ENCODE measurements at regions not wholly inside any gene's neighbourhood (a gene's known extent, or its start where the extent isn't known, plus 50 kb on each side); places are given as distances from the start of the nearest gene placed in this dataset.
"Not testable (repeated sequence)": the region's sequence is repeated elsewhere in the genome, so short reads cannot be mapped to it uniquely, and the experiment has no call there.

DNA sequence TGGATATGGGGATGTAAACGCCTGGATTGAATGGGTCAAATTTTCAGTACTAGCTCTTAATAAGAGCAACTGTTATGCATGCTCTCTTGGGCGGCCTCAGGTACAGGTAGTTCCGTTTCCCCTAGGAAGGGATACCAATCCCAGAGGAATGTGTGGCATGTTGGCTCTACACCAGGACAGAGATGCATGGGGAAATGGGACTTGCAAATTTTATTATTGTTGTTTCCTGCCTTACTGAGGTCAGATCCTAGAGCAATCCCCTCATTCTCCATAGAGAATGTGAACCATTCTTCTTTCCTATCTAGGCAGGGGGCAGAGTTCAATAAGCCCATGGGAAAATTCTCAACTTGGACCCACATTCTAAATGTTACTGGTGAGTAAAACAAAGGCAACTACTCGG is 361.8 kb upstream of the FGF16 start:
- ChIA-PET POLR2A (no interaction called here), CTCF (no interaction called here)
- no peak for DNase-seq (ENCODE audit: extremely low spot score)
- TF ChIP-seq, protein P1, sequence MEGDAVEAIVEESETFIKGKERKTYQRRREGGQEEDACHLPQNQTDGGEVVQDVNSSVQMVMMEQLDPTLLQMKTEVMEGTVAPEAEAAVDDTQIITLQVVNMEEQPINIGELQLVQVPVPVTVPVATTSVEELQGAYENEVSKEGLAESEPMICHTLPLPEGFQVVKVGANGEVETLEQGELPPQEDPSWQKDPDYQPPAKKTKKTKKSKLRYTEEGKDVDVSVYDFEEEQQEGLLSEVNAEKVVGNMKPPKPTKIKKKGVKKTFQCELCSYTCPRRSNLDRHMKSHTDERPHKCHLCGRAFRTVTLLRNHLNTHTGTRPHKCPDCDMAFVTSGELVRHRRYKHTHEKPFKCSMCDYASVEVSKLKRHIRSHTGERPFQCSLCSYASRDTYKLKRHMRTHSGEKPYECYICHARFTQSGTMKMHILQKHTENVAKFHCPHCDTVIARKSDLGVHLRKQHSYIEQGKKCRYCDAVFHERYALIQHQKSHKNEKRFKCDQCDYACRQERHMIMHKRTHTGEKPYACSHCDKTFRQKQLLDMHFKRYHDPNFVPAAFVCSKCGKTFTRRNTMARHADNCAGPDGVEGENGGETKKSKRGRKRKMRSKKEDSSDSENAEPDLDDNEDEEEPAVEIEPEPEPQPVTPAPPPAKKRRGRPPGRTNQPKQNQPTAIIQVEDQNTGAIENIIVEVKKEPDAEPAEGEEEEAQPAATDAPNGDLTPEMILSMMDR (IDR thresholded peaks at IDR 0.05; ENCODE audit: control extremely low read depth, extremely low read depth, low read depth, missing control alignments), result no peak

DNA sequence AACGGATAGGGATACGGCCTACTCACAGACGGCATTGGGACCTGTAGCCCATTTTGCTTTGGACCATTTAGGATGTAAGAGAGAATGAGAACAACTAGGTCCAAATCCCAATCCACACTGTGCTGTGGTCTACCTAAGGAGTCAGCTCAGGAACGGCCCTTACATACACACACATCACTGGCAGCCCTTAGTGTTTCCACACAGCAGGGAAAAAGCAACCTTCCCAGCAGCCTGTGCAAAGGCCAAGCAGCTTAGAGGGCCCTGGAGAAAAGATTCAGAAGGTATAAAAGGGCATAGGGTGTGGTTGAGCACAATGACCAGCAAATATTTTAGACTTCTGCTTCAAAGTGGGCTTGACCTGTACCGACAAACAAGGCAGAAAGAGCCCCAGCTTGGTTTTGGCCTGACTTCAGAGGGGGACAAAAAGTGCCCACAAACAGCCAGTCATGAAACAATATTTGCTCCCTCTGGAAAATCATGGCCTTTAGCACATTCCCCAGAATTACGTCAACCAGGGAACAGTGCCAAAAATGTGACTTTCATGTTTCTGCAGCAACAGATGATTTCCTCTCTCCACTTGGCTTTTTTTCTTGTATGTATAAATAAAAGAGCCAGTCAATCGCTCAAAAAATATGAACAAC is 359.5 kb upstream of the FGF16 start:
- DNase-seq (ENCODE audit: extremely low spot score), result no peak
- ChIA-PET POLR2A (no interaction called here), CTCF (no interaction called here)
- TF ChIP-seq, protein P1 (IDR thresholded peaks at IDR 0.05; ENCODE audit: control extremely low read depth, extremely low read depth, low read depth, missing control alignments), result no peak

DNA sequence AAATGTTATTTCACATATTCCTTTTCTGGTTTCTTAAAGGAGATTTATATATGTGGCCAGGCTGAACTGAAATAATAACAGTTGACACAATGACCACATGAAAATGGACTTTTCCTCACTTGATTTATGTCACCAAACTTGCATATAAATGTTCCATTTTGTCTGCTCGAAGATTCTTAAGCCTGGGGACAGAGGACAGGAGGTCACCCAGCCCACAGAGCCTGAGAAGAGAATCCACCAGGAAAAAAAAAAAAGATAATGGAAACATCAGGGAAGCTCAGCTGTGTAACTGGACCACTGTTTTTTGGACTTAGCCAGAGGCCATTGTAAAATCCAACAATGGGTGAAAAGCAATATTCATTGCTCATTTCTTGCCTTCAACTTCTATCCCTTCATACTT is 359.0 kb upstream of the FGF16 start:
- TF ChIP-seq, protein P1 (IDR thresholded peaks at IDR 0.05; ENCODE audit: control extremely low read depth, extremely low read depth, low read depth, missing control alignments), result no peak
- DNase-seq (ENCODE audit: extremely low spot score), result no peak
- CTCF ChIA-PET, result no interaction called here
- POLR2A ChIA-PET, result no interaction called here

DNA sequence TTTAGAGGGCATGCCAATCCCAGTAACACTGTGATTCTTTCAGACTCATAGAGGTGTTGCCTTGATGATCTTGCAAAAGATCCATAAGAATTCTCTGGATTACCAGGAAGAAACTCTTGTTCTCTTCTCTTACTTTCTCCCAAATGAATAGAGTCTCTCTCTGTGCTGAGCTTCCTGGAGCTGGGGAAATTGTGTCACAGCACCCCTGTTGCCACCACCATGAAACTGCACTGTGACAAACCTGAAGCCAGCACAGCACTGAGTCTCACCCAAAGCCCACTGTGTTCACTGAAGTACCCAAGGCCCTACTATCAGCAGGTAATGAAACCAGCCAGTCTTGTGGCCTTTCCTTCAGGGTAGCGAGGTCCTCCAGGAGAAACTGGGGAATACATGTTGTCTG is 332.7 kb upstream of the FGF16 start:
- TF ChIP-seq, protein P1 (IDR thresholded peaks at IDR 0.05; ENCODE audit: control extremely low read depth, extremely low read depth, low read depth, missing control alignments), result no peak
- CTCF ChIA-PET, result no interaction called here
- POLR2A ChIA-PET, result no interaction called here
- DNase-seq (ENCODE audit: extremely low spot score), result no peak

DNA sequence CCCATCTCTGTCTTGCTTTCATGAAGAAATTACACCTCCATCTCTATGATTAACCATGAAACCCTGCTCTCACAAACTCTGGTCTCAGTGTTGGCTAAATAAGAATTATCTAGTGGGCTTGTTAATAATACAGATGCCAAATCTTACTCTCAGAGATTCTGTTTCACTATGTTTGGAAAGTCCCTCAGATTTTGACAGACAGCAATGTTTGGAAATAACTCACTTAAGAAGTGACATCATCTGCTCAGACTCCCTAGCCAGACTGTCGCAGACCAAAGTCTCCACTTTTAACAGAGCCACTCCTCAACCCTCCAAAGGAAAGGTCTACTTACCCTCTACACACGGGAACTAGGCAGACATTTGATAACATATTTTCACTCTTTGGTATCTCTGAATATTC is 328.5 kb upstream of the FGF16 start:
- CTCF ChIA-PET, result no interaction called here
- TF ChIP-seq, protein P1 (IDR thresholded peaks at IDR 0.05; ENCODE audit: control extremely low read depth, extremely low read depth, low read depth, missing control alignments), result no peak
- POLR2A ChIA-PET, result no interaction called here
- DNase-seq (ENCODE audit: extremely low spot score), result no peak

DNA sequence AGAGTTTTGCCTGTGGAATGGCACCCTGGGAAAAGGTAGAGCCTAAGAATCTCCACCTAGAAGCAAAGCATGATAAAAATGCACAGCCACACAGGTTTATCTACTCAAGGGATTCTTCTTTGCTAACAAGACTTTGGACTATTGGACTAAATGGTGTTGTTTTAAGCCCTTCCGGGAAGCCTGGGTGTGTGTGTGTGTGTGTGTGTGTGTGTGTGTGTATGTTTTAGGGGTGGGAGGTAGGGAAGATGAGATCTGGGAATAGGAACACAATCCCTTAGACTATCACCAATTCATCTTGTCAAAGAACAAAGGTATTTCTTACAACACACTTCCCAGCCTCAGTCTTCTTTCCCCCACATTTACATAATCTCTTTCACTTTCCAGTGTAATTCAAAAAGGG is 327.5 kb upstream of the FGF16 start:
- no peak for DNase-seq (ENCODE audit: extremely low spot score)
- ChIA-PET POLR2A (no interaction called here), CTCF (no interaction called here)
- TF ChIP-seq, protein P1 (IDR thresholded peaks at IDR 0.05; ENCODE audit: control extremely low read depth, extremely low read depth, low read depth, missing control alignments), result no peak

DNA sequence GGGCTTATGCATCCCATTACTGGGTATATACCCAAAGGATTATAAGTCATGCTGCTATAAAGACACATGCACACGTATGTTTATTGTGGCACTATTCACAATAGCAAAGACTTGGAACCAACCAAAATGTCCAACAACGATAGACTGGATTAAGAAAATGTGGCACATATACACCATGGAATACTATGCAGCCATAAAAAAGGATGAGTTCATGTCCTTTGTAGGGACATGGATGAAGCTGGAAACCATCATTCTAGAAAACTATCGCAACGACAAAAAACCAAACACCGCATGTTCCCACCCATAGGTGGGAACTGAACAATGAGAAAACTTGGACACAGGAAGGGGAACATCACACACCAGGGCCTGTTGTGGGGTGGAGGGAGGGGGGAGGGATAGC is 323.3 kb upstream of the FGF16 start:
- DNase-seq (ENCODE audit: extremely low spot score); POLR2A ChIA-PET; CTCF ChIA-PET: not testable (repeated sequence)

DNA sequence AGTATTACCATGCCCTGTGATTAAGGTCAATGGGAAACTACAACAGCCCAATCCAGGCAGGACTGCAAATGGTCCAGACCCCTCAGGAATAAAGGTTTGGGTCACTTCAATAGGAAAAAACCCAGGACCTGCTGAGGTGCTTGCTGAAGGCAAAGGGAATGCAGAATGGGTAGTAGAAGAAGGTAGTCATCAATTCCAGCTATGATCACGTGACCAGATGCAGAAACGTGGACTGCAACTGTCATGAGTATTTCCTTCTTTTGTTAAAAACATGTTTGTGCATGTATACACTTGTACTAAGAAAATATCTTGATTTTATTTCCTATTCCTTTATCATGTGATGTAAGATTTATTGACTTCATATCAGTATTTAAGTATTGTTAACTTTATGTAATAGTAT is 319.6 kb upstream of the FGF16 start:
- DNase-seq (ENCODE audit: extremely low spot score); POLR2A ChIA-PET; CTCF ChIA-PET: not testable (repeated sequence)

Data from GM10248 (cell line).